GM21825 (cell line): ENCODE measurements at regions not wholly inside any gene's neighbourhood (a gene's known extent, or its start where the extent isn't known, plus 50 kb on each side); places are given as distances from the start of the nearest gene placed in this dataset.
A peak's percentile ranks its signal among the peaks of the same experiment; 100 is the strongest.

Experiments used
- ATAC-seq: cut with Tn5 transposase; IDR thresholded peaks from one replicate; pipeline ENCODE4 v1.9.1; 2021; ENCODE audit warnings: mild to moderate bottlenecking, moderate library complexity; ENCODE audit not compliant: unreplicated experiment

DNA sequence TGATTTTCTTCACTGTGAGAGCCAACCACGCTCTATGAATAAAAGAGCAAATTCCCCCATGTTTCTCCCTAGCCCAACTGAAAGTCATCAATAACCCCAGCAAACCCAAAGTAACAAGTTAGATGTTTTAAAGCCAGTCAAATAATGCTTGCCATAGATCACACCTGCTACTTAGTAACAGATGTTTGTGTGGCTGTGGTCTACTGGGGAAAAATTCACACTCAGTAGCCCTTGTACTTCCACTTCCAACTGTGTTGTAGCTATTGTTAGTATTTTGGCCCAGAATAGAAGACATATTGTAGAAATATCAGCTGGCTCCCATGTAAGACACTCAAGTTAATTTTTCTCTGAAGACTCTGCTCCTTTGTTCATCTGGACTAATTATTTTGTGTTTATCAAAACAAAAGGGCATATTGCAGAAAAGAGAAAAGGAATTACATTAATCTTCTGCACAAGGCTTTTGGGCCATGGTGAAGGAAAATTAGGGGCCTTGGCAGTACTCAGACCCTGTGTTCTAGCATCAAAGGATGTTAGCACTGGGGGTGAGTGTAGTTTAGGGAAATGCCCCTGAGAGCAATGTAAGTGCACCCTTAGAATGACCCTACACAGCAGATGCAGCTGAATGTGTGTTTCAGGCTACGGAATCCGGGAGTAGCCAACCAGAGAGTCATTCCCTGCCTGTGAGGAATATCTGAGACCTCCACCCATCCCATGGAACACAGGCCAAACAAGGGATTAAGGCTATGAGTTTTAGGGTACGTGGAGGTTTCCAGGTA lies 521.9 kb downstream of the EPHA4 start:
- peak; percentile 57 for ATAC-seq

DNA sequence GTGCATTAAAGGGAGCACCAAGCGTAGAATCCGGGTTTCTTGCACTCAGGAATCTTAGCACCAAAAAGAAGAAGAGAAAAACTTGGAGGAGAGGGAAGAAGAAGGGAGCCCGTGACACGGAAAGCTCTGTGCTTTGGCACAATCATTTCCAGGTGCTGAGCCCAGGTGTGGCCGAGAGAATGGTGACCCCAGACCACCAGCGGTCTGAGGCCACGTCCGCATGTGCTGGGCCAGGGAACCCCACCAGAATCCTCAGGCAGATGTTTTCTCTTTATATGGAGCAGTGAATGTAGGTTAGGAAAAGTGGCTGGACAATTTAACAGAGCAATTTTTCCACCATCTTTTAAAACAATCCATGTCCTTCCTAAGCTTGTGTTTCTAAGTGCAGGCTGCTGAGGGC lies 520.9 kb downstream of the EPHA4 start:
- ATAC-seq, result no peak

DNA sequence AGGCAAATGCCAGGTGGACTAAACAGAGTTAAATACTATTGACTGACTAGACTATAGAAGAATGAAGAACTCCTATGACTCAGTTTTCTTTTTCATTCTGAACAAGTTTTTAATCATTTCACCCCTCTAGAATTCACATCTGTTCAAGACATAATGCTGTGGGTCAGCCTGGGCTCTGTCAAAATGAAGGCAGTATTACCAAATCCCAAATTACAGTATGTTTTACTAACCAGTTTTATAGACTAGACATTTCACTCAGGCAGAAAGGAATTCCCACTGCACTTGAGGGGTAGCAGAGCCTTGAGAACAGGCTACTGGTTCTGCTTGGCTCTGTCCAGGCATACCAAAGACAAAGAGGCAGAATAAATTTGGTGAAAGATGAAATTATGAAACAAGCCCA lies 511.7 kb downstream of the EPHA4 start:
- ATAC-seq, result no peak

DNA sequence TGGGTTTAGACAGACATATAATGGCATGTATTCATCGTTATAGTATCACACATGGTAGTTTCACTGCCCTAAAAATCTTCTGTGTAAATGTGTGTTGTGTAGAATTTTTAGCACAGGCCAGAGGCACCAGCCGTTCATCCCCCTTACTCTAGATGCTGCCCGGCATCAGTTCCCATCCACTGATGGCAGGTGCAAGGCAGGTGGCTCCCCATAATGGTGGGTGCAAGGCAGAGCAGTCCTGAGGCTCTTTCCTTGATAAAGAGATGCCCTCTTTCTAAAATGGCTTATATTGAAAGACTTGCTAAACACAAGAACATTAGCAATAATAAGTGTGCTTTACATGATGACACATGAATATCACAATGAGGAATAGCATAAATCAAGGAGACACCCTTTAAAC lies 508.5 kb downstream of the EPHA4 start:
- no peak for ATAC-seq

DNA sequence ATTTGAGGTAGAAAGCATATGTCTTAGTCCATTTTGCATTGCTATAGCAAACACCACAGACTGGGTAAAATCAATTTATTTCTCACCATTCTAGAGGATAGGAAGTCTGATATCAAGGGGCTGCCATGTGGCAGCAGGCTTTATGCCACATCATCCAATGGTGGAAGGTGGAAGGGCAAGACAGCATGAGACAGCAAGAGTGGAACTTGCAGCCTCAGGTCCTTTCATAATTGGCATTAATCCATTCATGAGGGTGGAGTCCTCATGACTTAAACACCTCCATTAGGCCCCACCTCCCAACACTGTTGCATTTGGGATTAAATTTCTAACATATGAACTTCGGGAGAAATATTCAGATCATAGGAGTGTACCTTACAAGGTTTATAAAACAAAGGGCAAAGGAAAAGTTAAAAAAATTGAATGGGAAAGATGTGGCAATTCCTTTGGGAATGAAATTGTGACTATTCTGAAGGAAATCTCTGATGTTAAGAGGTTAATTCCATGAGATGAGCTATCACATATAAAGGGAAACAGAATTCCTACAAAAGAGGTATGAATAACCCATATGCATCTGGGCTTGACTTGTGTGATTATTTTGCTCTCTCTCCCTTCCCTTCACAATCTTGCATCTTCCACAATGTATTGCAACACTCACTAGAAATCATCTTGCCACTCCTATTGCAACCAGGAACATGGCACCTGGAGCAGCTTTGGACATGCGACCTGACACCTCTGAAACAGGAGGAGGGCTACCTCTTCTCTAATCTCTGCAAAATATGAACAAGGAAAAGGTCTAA lies 507.8 kb downstream of the EPHA4 start:
- no peak for ATAC-seq

DNA sequence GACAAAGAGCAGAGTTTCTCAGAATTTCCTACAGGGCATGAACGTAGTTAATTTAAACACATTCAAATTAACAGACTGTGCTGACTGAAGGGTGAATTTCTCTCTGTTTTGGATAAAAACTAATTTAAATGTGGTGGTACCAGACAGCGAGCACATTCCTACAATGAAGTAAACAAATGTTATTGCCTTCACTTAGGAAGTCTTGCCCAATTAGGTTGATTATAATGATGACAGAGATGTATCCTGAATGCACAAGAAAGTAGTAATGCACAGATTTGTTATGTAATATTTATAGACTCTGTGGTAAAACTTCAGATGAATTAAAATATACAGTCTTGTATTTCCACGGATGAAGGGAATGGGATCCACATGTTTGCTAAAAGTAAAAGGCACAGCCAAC lies 507.2 kb downstream of the EPHA4 start:
- ATAC-seq, result no peak

DNA sequence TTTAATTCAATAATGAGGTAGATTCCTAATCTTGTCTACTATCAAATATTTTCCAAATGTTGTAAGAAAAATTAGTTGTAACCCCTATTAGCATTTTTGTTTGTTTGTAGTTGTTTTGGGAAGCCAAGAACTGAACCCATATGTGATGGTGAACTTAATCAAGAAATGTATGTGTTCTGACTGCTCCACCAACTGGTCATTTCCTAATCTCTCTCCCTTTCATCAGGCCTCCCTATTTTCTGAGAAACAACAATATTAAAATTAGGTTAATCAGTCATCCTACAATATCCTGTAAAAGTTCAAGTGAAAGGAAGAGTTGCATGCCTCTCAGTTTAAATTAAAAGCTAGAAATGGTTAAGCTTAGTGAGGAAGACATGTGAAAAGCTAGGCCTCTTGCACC lies 504.0 kb downstream of the EPHA4 start:
- no peak for ATAC-seq

DNA sequence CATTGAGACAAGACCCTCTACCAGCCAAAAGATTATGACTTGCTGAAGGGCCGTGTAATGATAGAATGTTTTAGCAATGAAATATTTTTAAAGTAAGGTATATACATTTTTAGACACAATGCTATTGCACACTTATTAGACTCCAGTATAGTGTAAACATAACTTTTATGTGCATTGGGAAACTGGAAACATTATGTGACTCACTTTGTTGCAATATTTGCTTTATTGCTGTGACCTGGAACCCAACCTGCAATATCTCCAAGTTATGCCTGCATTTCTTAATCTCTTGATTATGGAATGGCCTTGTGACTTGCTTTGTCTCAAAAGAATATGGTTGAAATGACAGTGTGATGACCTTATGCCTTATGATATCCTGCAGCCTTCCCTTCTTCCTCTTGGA lies 502.0 kb downstream of the EPHA4 start:
- ATAC-seq, result no peak

DNA sequence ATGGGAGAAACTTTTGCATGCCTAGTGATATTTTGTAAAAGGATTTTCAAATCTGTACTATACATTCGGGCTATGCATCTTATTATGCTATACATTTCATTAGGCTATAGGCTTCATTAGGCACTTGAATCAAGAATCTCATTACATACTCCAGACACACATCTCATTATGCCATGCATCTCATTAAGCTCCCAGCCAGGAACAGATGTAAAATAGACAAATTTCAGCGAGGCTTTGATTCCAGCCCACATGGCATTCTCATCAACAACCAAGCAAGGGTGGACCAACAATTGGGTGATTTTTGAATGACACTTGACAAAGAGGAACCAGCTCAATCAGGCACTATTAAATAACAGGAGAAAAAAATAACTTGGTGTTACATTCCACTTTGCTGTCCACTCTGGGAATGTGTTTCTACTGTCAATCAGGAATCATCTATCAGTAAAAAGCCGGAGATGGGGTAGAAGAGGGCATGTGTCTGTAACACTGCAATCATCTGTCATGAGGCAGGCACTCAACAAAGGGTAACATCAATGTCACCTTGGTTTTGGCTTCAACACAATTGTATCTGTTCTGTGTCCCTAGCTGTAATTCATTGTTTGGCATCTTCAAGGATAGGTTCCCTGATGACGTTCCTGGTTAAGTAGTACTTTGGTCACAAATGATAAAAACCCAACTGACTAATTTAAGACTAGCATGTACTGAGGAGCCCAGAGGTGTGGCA lies 498.6 kb downstream of the EPHA4 start:
- ATAC-seq, result no peak

DNA sequence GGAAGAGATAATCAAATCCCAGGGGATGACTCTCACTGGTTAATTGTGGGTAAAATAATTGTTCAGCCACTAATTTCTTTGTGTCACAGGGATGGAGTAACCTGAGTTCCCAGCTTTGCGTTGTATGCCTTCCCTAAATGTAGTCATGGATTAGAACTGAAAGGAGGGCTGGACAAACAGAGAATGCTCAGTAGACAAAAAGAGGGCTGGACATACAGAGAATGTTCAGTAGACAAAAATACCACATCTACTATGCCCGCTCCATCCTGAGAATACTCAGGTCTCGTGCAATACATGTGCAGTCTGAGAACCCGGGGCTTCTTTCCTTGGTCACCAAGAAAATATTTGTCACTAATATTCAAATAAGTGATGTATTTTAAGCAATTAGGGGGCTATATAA lies 497.9 kb downstream of the EPHA4 start:
- ATAC-seq, result no peak

DNA sequence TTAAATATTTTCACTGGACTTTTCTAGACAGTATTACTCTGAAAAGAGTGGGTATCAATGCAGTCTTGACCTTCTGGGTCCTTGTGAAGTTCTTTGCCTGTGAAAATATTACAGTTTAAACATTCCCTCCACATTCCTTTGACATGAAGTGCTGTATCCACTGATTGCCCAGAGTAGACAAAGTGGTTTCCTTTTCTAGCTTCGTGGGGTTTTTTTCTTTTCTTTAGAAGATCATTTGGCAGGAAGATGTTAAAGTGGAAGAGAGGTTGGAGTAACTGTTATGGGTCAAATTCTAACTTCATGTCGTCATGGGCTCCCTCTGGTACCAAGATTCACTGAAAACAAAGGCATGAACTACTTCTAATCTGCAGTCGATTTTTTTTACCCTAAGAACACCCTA lies 496.9 kb downstream of the EPHA4 start:
- no peak for ATAC-seq

DNA sequence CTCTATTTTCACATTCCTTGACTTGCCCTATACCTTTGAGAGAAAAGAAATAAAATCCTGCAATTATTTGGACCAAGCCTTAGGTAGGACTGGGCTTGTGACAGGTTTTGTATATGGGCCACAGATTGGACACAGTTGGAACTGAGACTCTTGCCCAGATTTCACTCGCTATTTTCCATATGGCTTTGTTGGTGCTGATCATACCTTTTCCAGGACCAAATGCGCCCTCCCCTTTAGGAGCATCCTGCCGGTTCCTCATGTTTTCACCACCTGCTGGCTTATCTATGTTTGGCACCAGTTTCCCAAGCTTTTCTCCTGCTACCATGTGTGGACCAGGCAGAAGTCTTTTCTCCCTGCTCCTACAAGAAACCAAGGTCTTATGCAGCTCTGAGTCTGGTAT lies 494.9 kb downstream of the EPHA4 start:
- ATAC-seq, result no peak

DNA sequence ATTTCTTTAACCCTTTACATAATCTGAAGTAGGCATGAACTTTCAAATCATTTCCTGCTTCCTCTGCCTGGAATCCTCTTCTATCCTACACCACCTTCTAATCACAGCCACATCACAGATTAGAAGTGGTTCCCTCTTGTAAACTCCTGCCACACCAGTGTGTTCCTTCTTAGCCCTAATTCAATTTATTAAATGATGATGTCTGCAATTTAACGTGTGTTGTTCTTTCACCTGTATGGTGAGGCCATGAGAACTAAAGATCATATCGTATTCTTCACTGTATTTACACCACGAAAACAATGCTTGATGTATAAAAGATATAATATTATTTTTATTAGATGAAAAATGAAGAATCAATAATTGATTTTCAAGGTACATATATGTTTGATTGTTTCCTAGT lies 494.3 kb downstream of the EPHA4 start:
- no peak for ATAC-seq

DNA sequence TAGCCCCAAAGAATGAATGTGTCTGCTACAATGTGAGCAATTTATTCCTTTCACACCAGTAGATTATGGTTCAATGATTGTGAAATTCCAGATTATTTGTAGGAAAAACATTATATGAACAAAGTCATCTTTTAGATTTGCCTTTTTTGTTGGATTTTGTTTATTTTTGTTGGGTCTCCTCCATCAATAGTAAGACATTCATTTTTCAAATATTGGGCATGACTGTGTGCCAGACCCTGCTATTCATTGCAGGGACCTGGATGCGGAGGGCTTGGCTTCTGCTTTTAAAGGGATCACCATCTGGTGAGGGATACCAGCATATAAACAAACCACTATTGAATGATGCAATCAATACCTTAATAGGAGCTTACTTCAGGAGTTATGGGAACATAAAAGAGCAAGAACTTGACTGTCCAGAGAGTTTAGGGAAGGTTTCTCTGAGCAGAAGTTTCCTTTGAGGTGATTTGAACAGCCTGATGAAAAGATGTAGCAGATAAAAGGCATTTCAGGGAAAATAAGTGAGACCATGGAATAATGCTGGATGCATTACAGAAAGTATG lies 486.7 kb downstream of the EPHA4 start:
- no peak for ATAC-seq

DNA sequence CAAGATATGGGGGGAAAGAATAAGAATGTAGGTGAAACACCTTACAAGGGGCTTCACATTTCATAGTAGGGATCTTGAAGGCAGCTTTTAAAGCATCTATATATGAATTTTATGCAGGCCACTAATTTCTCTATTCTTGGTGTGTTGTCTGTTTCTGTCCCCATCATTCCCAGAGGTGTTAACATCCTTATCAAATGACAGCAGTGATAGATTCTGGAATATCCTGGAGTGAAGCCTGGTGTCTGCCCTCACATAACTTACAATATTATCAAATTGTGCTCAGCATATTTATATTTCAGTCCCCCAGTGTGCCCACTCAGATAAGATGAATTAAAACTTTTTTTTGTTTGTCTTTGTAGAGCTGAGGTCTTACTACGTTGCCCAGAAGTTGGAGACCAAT lies 486.2 kb downstream of the EPHA4 start:
- no peak for ATAC-seq

DNA sequence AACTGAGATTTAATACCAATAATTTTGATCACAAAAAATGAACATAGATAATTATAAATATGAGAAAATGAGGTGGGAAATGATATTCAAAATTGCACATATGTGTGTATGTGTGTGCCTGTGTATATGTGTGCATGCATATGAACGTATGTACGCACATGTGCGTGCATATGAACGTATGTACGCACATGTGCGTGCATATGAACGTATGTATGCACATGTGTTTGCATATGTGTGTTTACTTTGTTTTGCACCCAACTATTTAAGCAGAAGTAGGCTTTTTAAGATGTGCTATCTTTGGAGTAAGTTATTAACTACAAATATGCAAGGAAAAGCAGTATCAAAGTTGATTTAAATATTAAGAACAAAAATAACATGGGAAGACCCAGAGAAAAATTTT lies 484.3 kb downstream of the EPHA4 start:
- no peak for ATAC-seq

DNA sequence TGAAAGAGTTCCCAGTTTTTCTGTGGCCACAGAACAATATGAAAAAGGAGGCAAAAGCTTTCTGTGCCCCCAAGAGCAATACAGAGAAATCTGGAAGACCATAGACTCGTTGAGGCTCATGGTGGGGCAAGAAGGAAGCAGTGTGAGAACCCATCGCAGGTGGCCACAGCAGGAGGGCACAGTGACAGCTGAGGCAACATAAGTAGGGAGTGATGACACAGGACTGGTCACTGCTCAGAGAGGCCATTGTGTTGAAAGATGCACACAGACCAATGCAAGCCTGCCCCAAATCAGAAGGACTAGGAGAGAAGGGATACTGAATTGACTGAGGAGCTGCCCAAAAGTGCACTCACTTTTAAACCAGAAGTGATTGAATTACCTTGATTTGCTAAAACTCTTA lies 483.6 kb downstream of the EPHA4 start:
- ATAC-seq, result no peak

DNA sequence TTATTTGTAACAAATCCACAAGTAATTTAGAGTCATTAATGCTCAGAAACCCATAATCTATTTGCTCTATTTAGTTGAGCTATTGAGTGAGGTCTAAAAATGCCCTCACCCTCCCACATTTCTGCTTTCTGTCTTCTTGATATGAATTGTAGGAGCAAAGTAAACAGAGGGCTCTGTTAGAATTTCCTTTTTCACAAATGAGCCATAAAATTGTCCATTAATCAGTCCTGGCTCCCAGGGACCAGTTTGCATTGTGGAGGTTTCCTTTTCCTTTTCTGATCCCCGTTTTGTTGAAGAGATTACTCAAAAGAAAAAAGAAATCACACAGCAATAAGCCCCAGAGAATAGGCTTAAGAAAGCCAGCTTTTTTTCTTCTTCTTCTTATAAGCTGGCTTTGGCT lies 476.7 kb downstream of the EPHA4 start:
- no peak for ATAC-seq

DNA sequence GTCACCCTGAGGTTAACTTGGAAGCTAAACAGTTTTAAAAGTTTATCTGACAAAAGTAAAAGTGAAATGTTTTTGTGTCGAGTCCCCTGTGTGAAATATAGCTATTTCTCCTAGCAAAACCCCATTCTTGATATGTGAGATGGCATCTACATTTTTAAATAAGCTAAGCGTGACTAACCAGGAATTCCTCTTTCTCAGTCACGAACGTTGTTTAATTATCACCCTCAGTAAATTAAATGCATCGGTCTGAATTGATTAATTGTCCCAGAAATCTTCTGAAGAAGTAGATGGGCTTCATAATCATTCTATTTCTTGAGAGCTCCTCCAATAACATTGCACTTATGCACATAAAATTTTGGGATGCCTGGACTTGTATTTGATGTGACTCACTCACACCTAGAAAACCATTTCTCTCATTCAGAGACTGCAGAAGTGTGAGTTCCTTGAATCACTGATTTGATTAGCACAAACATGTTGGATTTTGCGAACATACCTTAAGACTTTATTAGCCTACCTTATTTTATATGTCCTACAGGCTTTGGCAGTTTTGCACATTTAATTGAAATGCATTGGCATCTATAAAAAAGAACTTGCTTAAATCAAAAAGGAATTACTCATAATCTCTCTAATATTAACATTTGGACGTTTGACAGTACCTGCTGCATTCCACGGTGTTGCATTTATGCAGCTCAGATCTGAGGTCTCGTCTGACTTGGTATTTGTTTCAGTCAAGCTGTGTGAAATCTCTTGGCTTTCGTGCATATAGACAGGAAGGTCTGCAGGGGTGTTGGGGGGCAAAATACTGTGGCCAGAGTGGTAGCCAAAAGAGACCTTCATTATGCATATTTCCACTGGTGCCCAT lies 475.2 kb downstream of the EPHA4 start:
- no peak for ATAC-seq

DNA sequence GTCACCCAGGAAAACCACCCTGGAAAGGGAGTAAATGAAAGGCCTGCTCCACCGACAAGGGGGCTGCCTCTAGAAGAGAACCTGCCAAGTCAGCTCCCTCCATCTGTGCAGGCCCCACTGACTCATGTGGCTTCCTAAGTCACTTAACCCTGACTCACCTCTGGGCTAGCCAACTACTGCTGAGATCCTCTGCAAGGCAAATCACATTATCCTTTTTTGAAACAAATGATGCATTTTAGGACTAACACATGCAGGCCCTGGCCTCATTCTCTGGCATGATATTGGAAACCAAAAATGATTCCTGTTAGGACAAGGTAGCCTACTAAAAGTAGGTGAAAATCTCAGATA lies 474.6 kb downstream of the EPHA4 start:
- no peak for ATAC-seq

DNA sequence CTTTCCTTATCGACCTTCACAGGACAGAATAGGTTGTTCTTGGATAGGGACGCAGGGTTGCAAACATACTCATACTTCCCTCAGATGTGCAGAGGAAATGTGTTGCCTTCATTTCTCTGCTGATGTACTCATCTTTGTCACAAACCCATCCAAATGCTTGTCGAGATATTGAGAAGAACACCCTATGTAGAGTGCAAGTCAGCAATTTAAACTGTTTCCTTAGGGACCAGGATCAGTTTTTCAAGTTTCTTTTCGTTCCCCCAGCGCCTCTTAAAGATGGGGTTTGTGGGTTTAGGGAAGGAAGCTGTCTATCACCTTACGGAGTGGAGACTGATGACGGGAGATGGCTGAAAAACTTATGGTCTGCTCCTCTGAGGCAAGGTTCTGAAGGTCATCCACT lies 474.2 kb downstream of the EPHA4 start:
- ATAC-seq, result no peak
